ENCODE measurements at regions not wholly inside any gene's neighbourhood (a gene's known extent, or its start where the extent isn't known, plus 50 kb on each side); places are given as distances from the start of the nearest gene placed in this dataset.

DNA sequence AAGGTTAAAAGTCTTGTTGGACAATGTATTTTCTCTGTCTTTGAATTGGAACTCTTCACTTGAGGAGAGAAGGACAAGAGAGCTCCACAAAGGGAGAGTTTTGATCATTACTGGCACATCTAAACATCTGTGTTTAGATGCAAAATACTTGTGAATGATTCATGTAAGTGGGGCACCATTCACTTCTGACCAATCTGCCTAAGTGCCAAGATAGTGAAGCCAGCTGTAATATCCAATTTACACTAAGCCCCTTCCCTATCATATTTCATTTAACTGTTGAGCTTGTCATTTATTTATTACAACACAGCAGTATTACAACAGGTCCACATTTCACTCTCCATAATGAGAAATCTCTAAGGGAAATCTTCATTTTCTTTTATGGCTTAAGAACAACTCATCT, 832.3 kb upstream of the GOT2 start:
- TF ChIP-seq, protein P1, sequence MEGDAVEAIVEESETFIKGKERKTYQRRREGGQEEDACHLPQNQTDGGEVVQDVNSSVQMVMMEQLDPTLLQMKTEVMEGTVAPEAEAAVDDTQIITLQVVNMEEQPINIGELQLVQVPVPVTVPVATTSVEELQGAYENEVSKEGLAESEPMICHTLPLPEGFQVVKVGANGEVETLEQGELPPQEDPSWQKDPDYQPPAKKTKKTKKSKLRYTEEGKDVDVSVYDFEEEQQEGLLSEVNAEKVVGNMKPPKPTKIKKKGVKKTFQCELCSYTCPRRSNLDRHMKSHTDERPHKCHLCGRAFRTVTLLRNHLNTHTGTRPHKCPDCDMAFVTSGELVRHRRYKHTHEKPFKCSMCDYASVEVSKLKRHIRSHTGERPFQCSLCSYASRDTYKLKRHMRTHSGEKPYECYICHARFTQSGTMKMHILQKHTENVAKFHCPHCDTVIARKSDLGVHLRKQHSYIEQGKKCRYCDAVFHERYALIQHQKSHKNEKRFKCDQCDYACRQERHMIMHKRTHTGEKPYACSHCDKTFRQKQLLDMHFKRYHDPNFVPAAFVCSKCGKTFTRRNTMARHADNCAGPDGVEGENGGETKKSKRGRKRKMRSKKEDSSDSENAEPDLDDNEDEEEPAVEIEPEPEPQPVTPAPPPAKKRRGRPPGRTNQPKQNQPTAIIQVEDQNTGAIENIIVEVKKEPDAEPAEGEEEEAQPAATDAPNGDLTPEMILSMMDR (IDR thresholded peaks at IDR 0.05 in 8 of 11, conservative IDR thresholded peaks at IDR 0.05 in 3 of 11) = no peak
- TF ChIP-seq POLR2A (IDR thresholded peaks at IDR 0.05) (no peak), POLR2AphosphoS5 (IDR thresholded peaks at IDR 0.05) (no peak)
